Ecto neural progenitor cell (in vitro differentiated cells): ENCODE measurements at regions not wholly inside any gene's neighbourhood (a gene's known extent, or its start where the extent isn't known, plus 50 kb on each side); places are given as distances from the start of the nearest gene placed in this dataset.

Source experiments
- DNase-seq: peaks from one replicate; pipeline ENCODE4 v3.0.0-alpha.2; 2018; ENCODE audit warnings: low spot score

- DNase-seq = no peak
Measured at GRCh38 chr13:79267560-79267959, 138.5 kb downstream of the RBM26 start.

DNA sequence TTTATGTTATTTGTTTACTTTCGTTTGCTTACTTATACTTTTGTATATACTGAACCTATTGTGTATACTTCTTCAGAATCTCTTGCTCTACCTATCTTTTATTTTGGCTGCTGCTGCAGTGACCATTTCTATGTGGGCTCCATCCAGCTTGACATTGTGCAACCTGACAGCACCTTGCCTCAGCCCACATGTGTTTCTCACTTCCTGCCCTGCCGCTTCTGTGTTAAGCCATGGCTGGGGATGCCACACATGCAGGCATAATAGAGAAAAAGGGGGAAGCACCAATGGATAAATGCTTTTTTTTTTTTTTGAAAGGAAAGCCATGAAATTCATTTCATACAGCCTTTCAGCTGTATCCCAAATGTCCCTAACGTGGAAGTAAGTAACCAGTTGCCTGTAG lies 147.6 kb downstream of the RBM26 start:
- DNase-seq = no peak

DNA sequence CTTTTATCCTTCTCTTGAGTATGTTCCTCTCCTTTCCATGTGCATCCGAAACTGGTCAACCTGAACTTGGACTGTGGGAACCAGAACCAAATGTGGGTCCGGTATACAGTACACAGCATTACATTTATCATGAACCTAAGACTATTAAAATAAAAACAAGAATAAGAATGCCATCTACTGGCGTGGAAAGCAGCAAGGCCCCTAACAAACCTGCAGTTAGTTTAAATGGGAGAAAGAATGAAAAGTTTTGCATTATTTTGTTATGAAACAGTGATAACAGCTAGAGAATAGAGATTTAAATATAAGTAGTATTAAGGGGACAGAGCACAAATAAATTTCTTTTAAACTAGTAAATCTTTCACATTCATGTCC lies 159.5 kb downstream of the RBM26 start:
- no peak for DNase-seq

- DNase-seq = no peak
Measured at GRCh38 chr13:79245937-79246577, 160.0 kb downstream of the RBM26 start.

DNA sequence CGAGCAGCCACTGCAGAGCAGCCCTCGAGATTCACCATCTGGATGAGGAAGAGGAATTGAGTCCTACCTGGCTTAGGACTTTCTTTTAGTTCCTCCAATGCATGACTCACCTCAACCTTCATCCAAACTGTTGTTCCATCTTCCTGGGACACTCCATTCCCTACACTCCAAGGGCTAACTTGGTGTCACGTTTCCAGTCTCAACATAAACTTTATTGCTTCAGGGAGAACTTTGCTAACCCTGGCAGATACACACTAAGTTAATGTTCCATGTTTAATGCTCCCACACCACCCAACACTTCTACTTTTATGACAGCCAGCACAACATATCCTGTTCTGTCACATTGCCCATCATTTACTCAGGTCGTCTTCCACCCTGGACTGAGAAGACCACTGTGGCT lies 164.4 kb downstream of the RBM26 start:
- DNase-seq = no peak

- DNase-seq = no peak
Measured at GRCh38 chr13:79237981-79238380, 168.1 kb downstream of the RBM26 start.

GRCh38 chr13:79231887-79232286 lies 174.2 kb downstream of the RBM26 start:
- DNase-seq = no peak

GRCh38 chr13:79229761-79230160 lies 176.3 kb downstream of the RBM26 start:
- DNase-seq = no peak

DNA sequence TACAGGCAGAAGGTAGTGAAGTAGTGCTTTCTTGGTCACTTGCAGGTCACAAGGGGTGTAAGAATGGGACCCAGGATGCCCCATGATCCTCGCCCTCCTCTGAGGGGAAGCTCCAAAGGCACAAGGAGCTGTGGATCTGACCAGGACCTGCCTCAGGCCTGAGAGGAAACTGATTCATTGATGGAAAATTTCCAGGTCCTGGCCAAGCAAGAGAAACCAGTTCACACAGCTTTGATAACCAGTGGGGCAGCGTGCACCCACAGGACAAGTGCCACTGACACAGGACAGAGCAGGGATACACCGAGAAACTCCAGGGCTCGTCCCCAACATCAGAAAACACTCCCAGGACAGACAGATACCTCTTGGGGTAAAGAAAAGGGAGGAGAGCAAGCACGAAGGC lies 177.1 kb downstream of the RBM26 start:
- no peak for DNase-seq

DNA sequence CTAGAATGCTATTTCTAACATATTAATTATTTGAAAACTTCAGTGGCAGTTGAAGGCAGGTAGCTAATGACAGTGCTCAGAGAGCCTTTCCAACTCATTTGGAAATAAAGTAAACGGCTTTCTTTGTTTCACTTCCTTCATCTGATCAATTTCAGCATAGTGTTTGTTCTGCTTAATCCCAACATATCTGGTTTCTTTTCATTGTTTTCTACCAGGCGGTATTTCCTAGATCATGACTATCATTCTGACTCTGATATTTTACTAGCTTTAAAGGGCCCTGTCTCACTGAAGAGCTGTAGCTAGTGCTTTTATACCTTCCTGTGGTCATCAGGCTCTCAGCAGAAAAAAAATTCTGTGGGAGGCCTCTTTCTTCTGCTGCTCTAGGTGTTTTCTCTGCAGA lies 178.6 kb downstream of the RBM26 start:
- no peak for DNase-seq

DNA sequence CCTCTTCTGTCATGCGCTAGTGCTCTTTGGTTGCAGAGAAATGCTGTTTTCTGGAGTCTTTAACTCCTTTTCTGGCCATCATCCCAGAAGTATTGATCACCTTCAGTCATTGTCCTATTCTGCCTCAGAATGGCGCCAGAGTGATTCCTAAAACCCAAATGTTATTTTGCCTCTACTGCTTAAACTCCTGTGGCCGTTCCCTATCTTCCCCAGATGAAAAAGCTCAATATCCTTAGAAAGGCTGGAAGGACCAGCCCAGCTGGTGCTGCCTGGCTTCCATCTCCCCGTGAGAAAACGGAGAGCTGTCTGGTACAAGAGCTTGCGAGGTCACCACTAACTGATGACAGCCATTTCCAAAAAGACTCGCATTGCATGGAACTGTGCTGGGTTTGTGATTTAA lies 179.1 kb downstream of the RBM26 start:
- DNase-seq = no peak

GRCh38 chr13:79226250-79226649 lies 179.8 kb downstream of the RBM26 start:
- no peak for DNase-seq

GRCh38 chr13:79225487-79226232 lies 180.4 kb downstream of the RBM26 start:
- no peak for DNase-seq

GRCh38 chr13:79222427-79223205 lies 183.4 kb downstream of the RBM26 start:
- no peak for DNase-seq

GRCh38 chr13:79212064-79212619 lies 193.9 kb downstream of the RBM26 start:
- no peak for DNase-seq

GRCh38 chr13:79211377-79211776 lies 194.7 kb downstream of the RBM26 start:
- no peak for DNase-seq

GRCh38 chr13:79197933-79198332 lies 208.1 kb downstream of the RBM26 start:
- no peak for DNase-seq

- DNase-seq = no peak
Measured at GRCh38 chr13:79196843-79197242, 209.2 kb downstream of the RBM26 start.

GRCh38 chr13:79196366-79196765 lies 209.7 kb downstream of the RBM26 start:
- DNase-seq = no peak

- DNase-seq = no peak
Measured at GRCh38 chr13:79194727-79195126, 211.3 kb downstream of the RBM26 start.

DNA sequence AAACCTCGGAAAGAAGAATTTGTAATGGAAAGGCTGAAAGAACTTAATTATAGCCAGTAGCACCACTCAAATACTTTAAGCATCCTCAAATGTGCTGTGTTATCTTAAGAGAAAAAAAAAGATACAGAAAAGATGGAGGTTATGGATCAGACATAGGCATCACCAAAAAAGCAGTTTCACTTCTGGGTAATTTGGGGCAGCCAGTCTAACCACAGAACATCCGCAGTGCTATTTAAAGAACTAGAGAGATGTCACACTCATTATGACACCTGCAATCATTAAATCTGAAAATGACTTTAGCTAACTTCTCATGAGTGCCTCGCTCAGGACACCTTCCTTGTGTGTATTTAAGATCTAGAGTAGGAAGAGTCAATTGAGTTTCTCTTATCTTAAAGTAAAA lies 211.8 kb downstream of the RBM26 start:
- no peak for DNase-seq

DNA sequence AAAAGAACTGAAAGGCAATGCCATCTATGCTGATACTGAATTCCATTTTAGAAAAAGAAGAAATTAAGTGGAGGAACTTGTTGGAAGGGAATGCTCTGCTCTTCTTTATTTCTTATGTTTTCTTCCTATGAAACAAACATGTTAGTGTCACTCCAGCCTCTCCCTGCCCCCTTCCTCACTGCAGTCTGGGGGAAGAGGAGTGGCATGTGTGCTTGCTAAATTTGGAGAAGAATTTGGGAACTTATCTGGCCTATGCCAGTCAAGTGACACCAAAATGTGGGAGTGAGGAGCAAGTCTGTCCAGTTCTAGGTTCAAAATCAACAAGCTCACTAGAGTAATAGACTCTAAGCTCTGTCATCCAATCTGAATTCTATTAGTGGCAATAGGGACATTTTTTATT lies 214.6 kb downstream of the RBM26 start:
- DNase-seq = no peak

- DNase-seq = no peak
Measured at GRCh38 chr13:79190932-79191331, 215.1 kb downstream of the RBM26 start.
